GM13976 (cell line): ENCODE measurements at regions not wholly inside any gene's neighbourhood (a gene's known extent, or its start where the extent isn't known, plus 50 kb on each side); places are given as distances from the start of the nearest gene placed in this dataset.

ENCODE experiments used
- DNase-seq: peaks from one replicate; pipeline ENCODE4 v3.0.0; 2012; ENCODE audit warnings: low spot score
- CTCF ChIP-seq: IDR thresholded peaks from 2 replicates; pipeline ENCODE4 v1.5.1; 2012; ENCODE audit warnings: borderline replicate concordance, mild to moderate bottlenecking; ENCODE audit not compliant: insufficient read depth; ENCODE audit errors: extremely low read depth, missing control alignments, control extremely low read depth
- in situ Hi-C: fragments of 300-500 bp; cut with MboI; formaldehyde crosslinking; loops from one replicate; pipeline ENCODE4 v1.12.0; 2022; ENCODE audit warnings: low sequenced_read_pairs, mixed read lengths, inconsistent platforms; ENCODE audit not compliant: unreplicated experiment

- in situ Hi-C loops = no loop called here
- no peak for DNase-seq
These were observed 193.4 kb upstream of the CPHXL start for GRCh38 chr16:75919664-75920063.

GRCh38 chr16:75921281-75921680, 195.0 kb upstream of the CPHXL start:
- DNase-seq = no peak
- TF ChIP-seq CTCF = no peak
- in situ Hi-C loops = no loop called here

More at GRCh38 chr16:75919664-75920063, 193.4 kb upstream of the CPHXL start:
- TF ChIP-seq CTCF = no peak

GRCh38 chr16:75922250-75922649, 196.0 kb upstream of the CPHXL start:
- no peak for DNase-seq
- no peak for TF ChIP-seq CTCF
- in situ Hi-C loops = no loop called here

- no peak for DNase-seq
- TF ChIP-seq CTCF = no peak
- in situ Hi-C loops = no loop called here
These were observed 198.1 kb upstream of the CPHXL start for GRCh38 chr16:75924397-75924796.

GRCh38 chr16:75927810-75928209, 201.5 kb upstream of the CPHXL start:
- no peak for DNase-seq
- in situ Hi-C loops = no loop called here

GRCh38 chr16:75928295-75928694, 202.0 kb upstream of the CPHXL start:
- no peak for TF ChIP-seq CTCF
- in situ Hi-C loops = no loop called here
- no peak for DNase-seq

More at GRCh38 chr16:75927810-75928209, 201.5 kb upstream of the CPHXL start:
- TF ChIP-seq CTCF = no peak

- no peak for DNase-seq
- no peak for TF ChIP-seq CTCF
- in situ Hi-C loops = no loop called here
These were observed 202.8 kb upstream of the CPHXL start for GRCh38 chr16:75929046-75929445.
